ENCODE measurements at regions not wholly inside any gene's neighbourhood (a gene's known extent, or its start where the extent isn't known, plus 50 kb on each side); places are given as distances from the start of the nearest gene placed in this dataset.
"Not testable (repeated sequence)": the region's sequence is repeated elsewhere in the genome, so short reads cannot be mapped to it uniquely, and the experiment has no call there.

- DNase-seq = no peak
These were observed 72.2 kb downstream of the CRLF2 start for GRCh38 chrX:1140236-1140681.

- no peak for DNase-seq
These were observed 73.3 kb downstream of the CRLF2 start for GRCh38 chrX:1139185-1139500.

- DNase-seq = no peak
These were observed 73.8 kb downstream of the CRLF2 start for GRCh38 chrX:1138476-1139184.

GRCh38 chrX:1137531-1137930, 74.9 kb downstream of the CRLF2 start:
- DNase-seq = no peak

GRCh38 chrX:1136582-1136981, 75.9 kb downstream of the CRLF2 start:
- DNase-seq = not testable (repeated sequence)

- DNase-seq = no peak
These were observed 77.5 kb downstream of the CRLF2 start for GRCh38 chrX:1134976-1135375.

GRCh38 chrX:1134156-1134555, 78.3 kb downstream of the CRLF2 start:
- DNase-seq = no peak

- DNase-seq = no peak
These were observed 85.7 kb downstream of the CRLF2 start for GRCh38 chrX:1126738-1127137.

GRCh38 chrX:1124531-1124930, 87.9 kb downstream of the CRLF2 start:
- DNase-seq = no peak

GRCh38 chrX:1122851-1123250, 89.6 kb downstream of the CRLF2 start:
- DNase-seq = not testable (repeated sequence)

GRCh38 chrX:1119275-1119674, 93.2 kb downstream of the CRLF2 start:
- DNase-seq = no peak

GRCh38 chrX:1118572-1119199, 93.8 kb downstream of the CRLF2 start:
- no peak for DNase-seq

- not testable (repeated sequence) for DNase-seq
These were observed 97.0 kb downstream of the CRLF2 start for GRCh38 chrX:1115411-1115810.

- DNase-seq = no peak
These were observed 100.1 kb downstream of the CRLF2 start for GRCh38 chrX:1112321-1112720.

- no peak for DNase-seq
These were observed 100.7 kb downstream of the CRLF2 start for GRCh38 chrX:1111601-1112300.

GRCh38 chrX:1109580-1110119, 102.8 kb downstream of the CRLF2 start:
- DNase-seq = no peak

- DNase-seq = no peak
These were observed 103.7 kb downstream of the CRLF2 start for GRCh38 chrX:1108501-1109445.

- DNase-seq = no peak
These were observed 105.8 kb downstream of the CRLF2 start for GRCh38 chrX:1106478-1107210.

- DNase-seq = no peak
These were observed 106.6 kb downstream of the CRLF2 start for GRCh38 chrX:1105671-1106419.

GRCh38 chrX:1105031-1105430, 107.4 kb downstream of the CRLF2 start:
- DNase-seq = not testable (repeated sequence)

GRCh38 chrX:1103360-1103759, 109.1 kb downstream of the CRLF2 start:
- DNase-seq = no peak

All from right hindlimb (tissue), 1 donor.